ENCODE measurements at regions not wholly inside any gene's neighbourhood (a gene's known extent, or its start where the extent isn't known, plus 50 kb on each side); places are given as distances from the start of the nearest gene placed in this dataset.

- TF ChIP-seq ZBTB7A (IDR thresholded peaks at IDR 0.05; ENCODE audit: low read depth) = no peak
- no peak for TF ChIP-seq RAD21 (IDR thresholded peaks at IDR 0.05; ENCODE audit: low read depth)
- TF ChIP-seq CEBPB (IDR thresholded peaks at IDR 0.05) = no peak
- TF ChIP-seq EP300 (IDR thresholded peaks at IDR 0.05; ENCODE audit: borderline replicate concordance) = no peak
These were observed 117.6 kb upstream of the RASSF8 start for GRCh38 chr12:25840678-25841465.

GRCh38 chr12:25842254-25842653 lies 116.2 kb upstream of the RASSF8 start:
- TF ChIP-seq YY1 (IDR thresholded peaks at IDR 0.05; ENCODE audit: low read depth) (no peak), FOXM1 (IDR thresholded peaks at IDR 0.05; ENCODE audit: borderline replicate concordance, low read depth) (no peak), ZBTB7A (IDR thresholded peaks at IDR 0.05; ENCODE audit: low read depth) (no peak), EP300 (IDR thresholded peaks at IDR 0.05; ENCODE audit: borderline replicate concordance) (no peak), REST (IDR thresholded peaks at IDR 0.05; ENCODE audit: low read depth) (no peak)

- TF ChIP-seq EP300 (IDR thresholded peaks at IDR 0.05; ENCODE audit: borderline replicate concordance) (no peak), RAD21 (IDR thresholded peaks at IDR 0.05; ENCODE audit: low read depth) (no peak), USF1 (IDR thresholded peaks at IDR 0.05) (no peak), TEAD4 (IDR thresholded peaks at IDR 0.05) (no peak), TCF12 (IDR thresholded peaks at IDR 0.05; ENCODE audit: low read depth) (no peak), FOXM1 (IDR thresholded peaks at IDR 0.05; ENCODE audit: borderline replicate concordance, low read depth) (no peak), CREB1 (IDR thresholded peaks at IDR 0.05; ENCODE audit: low read depth) (no peak), MAX (IDR thresholded peaks at IDR 0.05) (no peak), REST (IDR thresholded peaks at IDR 0.05; ENCODE audit: low read depth) (no peak), CEBPB (IDR thresholded peaks at IDR 0.05) (no peak), ZBTB7A (IDR thresholded peaks at IDR 0.05; ENCODE audit: low read depth) (no peak), NFIC (IDR thresholded peaks at IDR 0.05) (no peak), EGR1 (IDR thresholded peaks at IDR 0.05) (no peak), YY1 (IDR thresholded peaks at IDR 0.05; ENCODE audit: low read depth) (no peak), TAF1 (IDR thresholded peaks at IDR 0.05; ENCODE audit: low read depth) (no peak)
These were observed 114.5 kb upstream of the RASSF8 start for GRCh38 chr12:25843976-25844375.

- no peak for TF ChIP-seq YY1 (IDR thresholded peaks at IDR 0.05; ENCODE audit: low read depth)
- TF ChIP-seq CEBPB (IDR thresholded peaks at IDR 0.05) = no peak
- TF ChIP-seq TAF1 (IDR thresholded peaks at IDR 0.05; ENCODE audit: low read depth) = no peak
- no peak for TF ChIP-seq EGR1 (IDR thresholded peaks at IDR 0.05)
- no peak for TF ChIP-seq CREB1 (IDR thresholded peaks at IDR 0.05; ENCODE audit: low read depth)
- no peak for TF ChIP-seq FOXM1 (IDR thresholded peaks at IDR 0.05; ENCODE audit: borderline replicate concordance, low read depth)
- no peak for TF ChIP-seq REST (IDR thresholded peaks at IDR 0.05; ENCODE audit: low read depth)
- no peak for TF ChIP-seq TEAD4 (IDR thresholded peaks at IDR 0.05)
- no peak for TF ChIP-seq RAD21 (IDR thresholded peaks at IDR 0.05; ENCODE audit: low read depth)
- no peak for TF ChIP-seq MAX (IDR thresholded peaks at IDR 0.05)
- TF ChIP-seq ZBTB7A (IDR thresholded peaks at IDR 0.05; ENCODE audit: low read depth) = no peak
- TF ChIP-seq USF1 (IDR thresholded peaks at IDR 0.05) = no peak
- no peak for TF ChIP-seq TCF12 (IDR thresholded peaks at IDR 0.05; ENCODE audit: low read depth)
- no peak for TF ChIP-seq NFIC (IDR thresholded peaks at IDR 0.05)
- no peak for TF ChIP-seq EP300 (IDR thresholded peaks at IDR 0.05; ENCODE audit: borderline replicate concordance)
These were observed 113.1 kb upstream of the RASSF8 start for GRCh38 chr12:25845415-25845814.
